ENCODE measurements at regions not wholly inside any gene's neighbourhood (a gene's known extent, or its start where the extent isn't known, plus 50 kb on each side); places are given as distances from the start of the nearest gene placed in this dataset.

GRCh38 chr18:35817604-35818352 is 154.7 kb upstream of the RMP24 start:
- H2AFZ ChIP-seq: no peak overlapping the region
- H3K4me2 ChIP-seq (ENCODE audit: low read length): no peak overlapping the region
- no peaks in the 10 kb centered on the region for H3K36me3 ChIP-seq (ENCODE audit: control insufficient read depth, insufficient read depth, low read length)
- H3K79me2 ChIP-seq: no peaks in the 10 kb centered on the region
- no peaks in the 10 kb centered on the region for H3K27me3 ChIP-seq (ENCODE audit: control insufficient read depth, insufficient read depth, low read length)
- H3K9ac ChIP-seq: no peak overlapping the region
- no peak overlapping the region for H3K4me3 ChIP-seq (ENCODE audit: low read depth, low read length)
- no peak for TF ChIP-seq CTCF (IDR thresholded peaks at IDR 0.05)
- no peaks in the 10 kb centered on the region for H3K9me3 ChIP-seq (ENCODE audit: control insufficient read depth, low read length)
- H3K27ac ChIP-seq: no peak overlapping the region
- H3K4me1 ChIP-seq: no peaks in the 10 kb centered on the region

GRCh38 chr18:35818353-35818667 is 154.2 kb upstream of the RMP24 start:
- no peaks in the 10 kb centered on the region for H3K9me3 ChIP-seq (ENCODE audit: control insufficient read depth, low read length)
- H3K27me3 ChIP-seq (ENCODE audit: control insufficient read depth, insufficient read depth, low read length): no peaks in the 10 kb centered on the region
- H3K27ac ChIP-seq: no peak overlapping the region
- H3K4me3 ChIP-seq (ENCODE audit: low read depth, low read length): no peak overlapping the region
- H3K79me2 ChIP-seq: no peaks in the 10 kb centered on the region
- no peak overlapping the region for H2AFZ ChIP-seq
- no peaks in the 10 kb centered on the region for H3K4me1 ChIP-seq
- no peak overlapping the region for H3K9ac ChIP-seq
- no peak for TF ChIP-seq CTCF (IDR thresholded peaks at IDR 0.05)
- no peak overlapping the region for H3K4me2 ChIP-seq (ENCODE audit: low read length)
- no peaks in the 10 kb centered on the region for H3K36me3 ChIP-seq (ENCODE audit: control insufficient read depth, insufficient read depth, low read length)

- Histone ChIP-seq H3K27ac (no peak overlapping the region), H3K36me3 (ENCODE audit: control insufficient read depth, insufficient read depth, low read length) (no peaks in the 10 kb centered on the region), H3K4me2 (ENCODE audit: low read length) (no peak overlapping the region), H3K27me3 (ENCODE audit: control insufficient read depth, insufficient read depth, low read length) (no peaks in the 10 kb centered on the region), H3K4me3 (ENCODE audit: low read depth, low read length) (no peak overlapping the region), H3K9ac (no peak overlapping the region), H2AFZ (no peak overlapping the region), H3K4me1 (no peaks in the 10 kb centered on the region), H3K9me3 (ENCODE audit: control insufficient read depth, low read length) (no peaks in the 10 kb centered on the region), H3K79me2 (no peaks in the 10 kb centered on the region)
- TF ChIP-seq CTCF (IDR thresholded peaks at IDR 0.05): no peak
These were observed 150.1 kb upstream of the RMP24 start for GRCh38 chr18:35822413-35822812.

GRCh38 chr18:35826477-35826876 is 146.0 kb upstream of the RMP24 start:
- Histone ChIP-seq H3K79me2 (no peaks in the 10 kb centered on the region), H3K4me1 (no peaks in the 10 kb centered on the region), H3K36me3 (ENCODE audit: control insufficient read depth, insufficient read depth, low read length) (no peaks in the 10 kb centered on the region), H3K27ac (no peak overlapping the region), H3K27me3 (ENCODE audit: control insufficient read depth, insufficient read depth, low read length) (no peaks in the 10 kb centered on the region), H2AFZ (no peak overlapping the region), H3K9me3 (ENCODE audit: control insufficient read depth, low read length) (peaks cover 4% of the 10 kb centered on the region), H3K9ac (no peak overlapping the region), H3K4me2 (ENCODE audit: low read length) (no peak overlapping the region), H3K4me3 (ENCODE audit: low read depth, low read length) (no peak overlapping the region)
- no peak for TF ChIP-seq CTCF (IDR thresholded peaks at IDR 0.05)

- Histone ChIP-seq H3K36me3 (ENCODE audit: control insufficient read depth, insufficient read depth, low read length) (no peaks in the 10 kb centered on the region), H3K27ac (no peak overlapping the region), H3K4me1 (no peaks in the 10 kb centered on the region), H3K9me3 (ENCODE audit: control insufficient read depth, low read length) (peaks cover 4% of the 10 kb centered on the region), H2AFZ (no peak overlapping the region), H3K4me2 (ENCODE audit: low read length) (no peak overlapping the region), H3K27me3 (ENCODE audit: control insufficient read depth, insufficient read depth, low read length) (no peaks in the 10 kb centered on the region), H3K4me3 (ENCODE audit: low read depth, low read length) (no peak overlapping the region), H3K79me2 (no peaks in the 10 kb centered on the region), H3K9ac (no peak overlapping the region)
- no peak for TF ChIP-seq CTCF (IDR thresholded peaks at IDR 0.05)
These were observed 145.1 kb upstream of the RMP24 start for GRCh38 chr18:35827275-35827902.
